PC-3 (cell line): ENCODE measurements at regions not wholly inside any gene's neighbourhood (a gene's known extent, or its start where the extent isn't known, plus 50 kb on each side); places are given as distances from the start of the nearest gene placed in this dataset.

ENCODE experiments used
- ATAC-seq: fragments of 200-7000 bp; cut with Tn5 transposase; 2 replicates; pipeline ENCODE4 v1.9.1; 2020; ENCODE audit warnings: mild to moderate bottlenecking, moderate library complexity
- BruUV-seq: library from RNA; stranded (reverse); fragments of 400-500 nt; replicated peaks from 2 replicates; lab custom pipeline; 2021; lab: Mats Ljungman, UMichigan
- CTCF ChIA-PET: fragments of 300-600 bp; sonication (Branson Sonifier 250); formaldehyde crosslinking; loops from one replicate; lab custom pipeline; 2022; ENCODE audit warnings: antibody characterized with exemption; lab: Charles Lee
- POLR2A ChIA-PET: fragments of 300-600 bp; sonication (Branson Sonifier 250); formaldehyde crosslinking; loops from one replicate; lab custom pipeline; 2022; ENCODE audit warnings: antibody characterized with exemption; ENCODE audit not compliant: unreplicated experiment; lab: Charles Lee
- DNase-seq: peaks from one replicate; pipeline ENCODE4 v3.0.0-alpha.2; 2015
- H2AFZ ChIP-seq: fragments of 300-600 bp; sonication (generic); 2 replicates; pipeline ENCODE4 v1.6.0; 2016; ENCODE audit warnings: antibody characterized with exemption, low read length
- H3F3A ChIP-seq: fragments of 300-600 bp; sonication (generic); one replicate; pipeline ENCODE4 v1.6.0; 2017; ENCODE audit warnings: antibody characterized with exemption, low read length, control low read depth, mild to moderate bottlenecking; ENCODE audit not compliant: unreplicated experiment
- H3K27ac ChIP-seq: fragments of 300-600 bp; sonication (generic); 2 replicates; pipeline ENCODE4 v1.5.1; 2016; ENCODE audit warnings: mild to moderate bottlenecking, low read length
- H3K27me3 ChIP-seq: fragments of 300-600 bp; sonication (generic); 2 replicates; pipeline ENCODE4 v1.6.1; 2016; ENCODE audit warnings: low read length, mixed read lengths
- H3K36me3 ChIP-seq: fragments of 300-600 bp; sonication (generic); 2 replicates; pipeline ENCODE4 v1.6.1; 2016; ENCODE audit warnings: low read depth, mixed run types, low read length, mixed read lengths
- H3K4me1 ChIP-seq: fragments of 300-600 bp; sonication (generic); 2 replicates; pipeline ENCODE4 v1.5.1; 2016; ENCODE audit warnings: low read length; ENCODE audit not compliant: insufficient read depth
- H3K4me2 ChIP-seq: fragments of 300-600 bp; sonication (generic); 2 replicates; pipeline ENCODE4 v1.6.0; 2016; ENCODE audit warnings: low read length
- H3K4me3 ChIP-seq: fragments of 300-600 bp; sonication (generic); 2 replicates; pipeline ENCODE4 v1.5.1; 2016; ENCODE audit warnings: mild to moderate bottlenecking, low read length, mixed read lengths
- H3K79me2 ChIP-seq: fragments of 300-600 bp; sonication (generic); 2 replicates; pipeline ENCODE4 v1.6.1; 2017; ENCODE audit warnings: low read length, mixed read lengths
- H3K9ac ChIP-seq: fragments of 300-600 bp; sonication (generic); 2 replicates; pipeline ENCODE4 v1.6.0; 2016; ENCODE audit warnings: mild to moderate bottlenecking, low read length
- H3K9me2 ChIP-seq: fragments of 300-600 bp; sonication (generic); replicated peaks from 2 replicates; pipeline ENCODE4 v1.6.1; 2016; ENCODE audit warnings: mixed run types, low read length, mixed read lengths
- H3K9me3 ChIP-seq: fragments of 300-600 bp; sonication (generic); 2 replicates; pipeline ENCODE4 v1.6.1; 2016; ENCODE audit warnings: low read length, mixed read lengths
- H4K20me1 ChIP-seq: fragments of 300-600 bp; sonication (generic); 2 replicates; pipeline ENCODE4 v1.6.1; 2016; ENCODE audit warnings: low read length, mixed read lengths
- EZH2 ChIP-seq: fragments of 300-600 bp; sonication (generic); IDR thresholded peaks from one replicate; pipeline ENCODE4 v1.6.1; 2017; ENCODE audit warnings: antibody characterized with exemption, mild to moderate bottlenecking, low read length; ENCODE audit not compliant: unreplicated experiment
- EZH2phosphoT487 ChIP-seq: fragments of 300-600 bp; sonication (generic); IDR thresholded peaks from 2 replicates; pipeline ENCODE4 v1.6.1; 2018; ENCODE audit warnings: mild to moderate bottlenecking, antibody characterized with exemption, low read length, borderline replicate concordance
- intact Hi-C: fragments of 100-400 bp; cut with micrococcal nuclease; formaldehyde crosslinking; loops from 2 replicates; pipeline ENCODE4 v1.9.0; 2023
- TF ChIP-seq, protein P1 (sequence below): fragments of 300-600 bp; sonication (generic); conservative IDR thresholded peaks from 2 replicates; pipeline ENCODE4 v1.5.1; 2017; ENCODE audit warnings: antibody characterized with exemption, low read depth, mild to moderate bottlenecking, low read length

DNA sequence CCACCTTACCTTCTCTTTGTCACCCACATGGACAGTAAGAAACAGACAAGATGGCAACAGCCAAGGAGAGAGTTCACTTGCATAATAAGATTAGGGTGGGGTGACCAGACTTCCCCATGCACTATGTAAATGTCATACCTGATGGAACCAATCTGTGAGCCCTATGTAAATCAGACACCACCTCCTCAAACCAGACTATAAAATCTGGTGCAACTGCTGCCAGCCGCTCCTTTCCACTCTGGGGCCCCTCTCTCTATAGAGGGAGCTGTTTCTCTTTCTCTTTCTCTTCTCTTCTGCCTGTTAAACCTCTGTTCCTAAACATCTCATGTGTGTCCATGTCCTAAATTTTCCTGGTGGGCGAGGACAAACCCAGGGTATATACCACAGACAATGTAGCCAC lies 405.5 kb upstream of the CNTN4 start:
- Histone ChIP-seq H3K36me3 (no peaks in the 10 kb centered on the region), H3K27me3 (no peaks in the 10 kb centered on the region), H3K27ac (no peak overlapping the region), H3K9me2 (no peaks in the 10 kb centered on the region), H3K4me3 (no peak overlapping the region), H3F3A (no peaks in the 10 kb centered on the region), H4K20me1 (no peaks in the 10 kb centered on the region), H3K9ac (no peak overlapping the region), H3K79me2 (no peaks in the 10 kb centered on the region), H3K4me1 (no peaks in the 10 kb centered on the region), H3K4me2 (no peak overlapping the region), H3K9me3 (peaks cover 14% of the 10 kb centered on the region), H2AFZ (no peak overlapping the region)
- no TSS peak for BruUV-seq
- ChIA-PET POLR2A (no interaction called here), CTCF (no interaction called here)
- intact Hi-C loops = no loop called here
- ATAC-seq = no peak
- TF ChIP-seq, protein P1, sequence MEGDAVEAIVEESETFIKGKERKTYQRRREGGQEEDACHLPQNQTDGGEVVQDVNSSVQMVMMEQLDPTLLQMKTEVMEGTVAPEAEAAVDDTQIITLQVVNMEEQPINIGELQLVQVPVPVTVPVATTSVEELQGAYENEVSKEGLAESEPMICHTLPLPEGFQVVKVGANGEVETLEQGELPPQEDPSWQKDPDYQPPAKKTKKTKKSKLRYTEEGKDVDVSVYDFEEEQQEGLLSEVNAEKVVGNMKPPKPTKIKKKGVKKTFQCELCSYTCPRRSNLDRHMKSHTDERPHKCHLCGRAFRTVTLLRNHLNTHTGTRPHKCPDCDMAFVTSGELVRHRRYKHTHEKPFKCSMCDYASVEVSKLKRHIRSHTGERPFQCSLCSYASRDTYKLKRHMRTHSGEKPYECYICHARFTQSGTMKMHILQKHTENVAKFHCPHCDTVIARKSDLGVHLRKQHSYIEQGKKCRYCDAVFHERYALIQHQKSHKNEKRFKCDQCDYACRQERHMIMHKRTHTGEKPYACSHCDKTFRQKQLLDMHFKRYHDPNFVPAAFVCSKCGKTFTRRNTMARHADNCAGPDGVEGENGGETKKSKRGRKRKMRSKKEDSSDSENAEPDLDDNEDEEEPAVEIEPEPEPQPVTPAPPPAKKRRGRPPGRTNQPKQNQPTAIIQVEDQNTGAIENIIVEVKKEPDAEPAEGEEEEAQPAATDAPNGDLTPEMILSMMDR = no peak
- TF ChIP-seq EZH2phosphoT487 = no peak
- no peak for TF ChIP-seq EZH2
- no peak for DNase-seq

DNA sequence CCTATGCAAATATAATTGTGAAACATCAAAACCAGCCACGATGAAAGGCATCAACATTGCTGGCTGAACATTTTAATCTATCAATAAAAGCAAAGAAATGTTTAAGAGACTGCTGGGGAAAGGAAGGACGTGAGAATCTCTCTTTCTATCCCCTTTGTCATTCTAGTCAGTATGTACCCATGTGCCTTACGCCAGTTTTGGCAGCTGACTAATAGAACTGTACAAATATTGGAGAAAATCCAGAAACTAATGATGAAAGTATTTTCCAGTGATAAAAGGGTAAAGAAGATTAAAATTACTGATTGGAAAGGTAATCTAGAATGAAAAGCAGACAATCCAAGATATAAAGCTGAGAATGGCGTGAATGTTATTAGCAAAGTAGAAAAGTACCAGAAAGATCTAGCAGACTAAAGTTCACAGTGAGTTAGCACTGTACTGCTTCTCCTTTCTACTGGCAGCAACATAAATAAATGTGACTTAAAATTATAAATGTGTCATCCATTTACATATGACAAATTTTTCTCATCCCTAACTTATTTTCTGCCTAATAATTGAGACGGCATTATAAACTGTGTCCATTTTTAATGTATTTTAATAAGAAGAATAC lies 401.9 kb upstream of the CNTN4 start:
- no peak for ATAC-seq
- H3K27ac ChIP-seq = no peak overlapping the region

More for the DNA sequence above, 401.9 kb upstream of the CNTN4 start:
- peaks cover 20% of the 10 kb centered on the region for H3K9me3 ChIP-seq
- H3F3A ChIP-seq = no peaks in the 10 kb centered on the region
- ChIA-PET CTCF (no interaction called here), POLR2A (no interaction called here)
- H3K27me3 ChIP-seq = no peaks in the 10 kb centered on the region
- H2AFZ ChIP-seq = no peak overlapping the region
- DNase-seq = no peak
- intact Hi-C loops = no loop called here
- H3K4me1 ChIP-seq = no peaks in the 10 kb centered on the region
- no peaks in the 10 kb centered on the region for H4K20me1 ChIP-seq
- no peaks in the 10 kb centered on the region for H3K9me2 ChIP-seq
- TF ChIP-seq, protein P1 = no peak
- TF ChIP-seq EZH2 = no peak
- no peak for TF ChIP-seq EZH2phosphoT487
- H3K79me2 ChIP-seq = no peaks in the 10 kb centered on the region
- H3K4me3 ChIP-seq = no peak overlapping the region
- no peak overlapping the region for H3K4me2 ChIP-seq
- no TSS peak for BruUV-seq
- no peaks in the 10 kb centered on the region for H3K36me3 ChIP-seq
- no peak overlapping the region for H3K9ac ChIP-seq
